ENCODE measurements at regions not wholly inside any gene's neighbourhood (a gene's known extent, or its start where the extent isn't known, plus 50 kb on each side); places are given as distances from the start of the nearest gene placed in this dataset.

DNA sequence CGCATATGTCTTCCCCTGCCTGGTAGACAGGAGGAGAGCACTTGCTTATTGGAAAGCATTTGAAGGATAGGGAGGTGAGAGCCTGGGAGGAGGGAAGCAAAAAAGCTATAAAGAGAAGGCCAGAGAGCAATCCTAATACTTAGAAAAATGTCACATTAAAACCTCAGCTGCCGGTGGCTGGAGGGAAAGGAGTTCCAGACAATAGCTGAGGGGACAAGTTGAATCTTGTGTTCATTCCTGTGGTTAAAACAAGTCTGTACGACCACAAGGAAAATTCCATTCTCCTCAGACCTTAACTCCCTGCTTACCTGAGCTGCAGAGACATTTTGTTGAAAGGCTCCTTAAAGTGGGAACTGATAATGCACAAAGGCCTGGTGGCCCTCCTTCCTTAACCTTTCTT lies 218.8 kb upstream of the CAMK1G start:
- no peak for DNase-seq

DNA sequence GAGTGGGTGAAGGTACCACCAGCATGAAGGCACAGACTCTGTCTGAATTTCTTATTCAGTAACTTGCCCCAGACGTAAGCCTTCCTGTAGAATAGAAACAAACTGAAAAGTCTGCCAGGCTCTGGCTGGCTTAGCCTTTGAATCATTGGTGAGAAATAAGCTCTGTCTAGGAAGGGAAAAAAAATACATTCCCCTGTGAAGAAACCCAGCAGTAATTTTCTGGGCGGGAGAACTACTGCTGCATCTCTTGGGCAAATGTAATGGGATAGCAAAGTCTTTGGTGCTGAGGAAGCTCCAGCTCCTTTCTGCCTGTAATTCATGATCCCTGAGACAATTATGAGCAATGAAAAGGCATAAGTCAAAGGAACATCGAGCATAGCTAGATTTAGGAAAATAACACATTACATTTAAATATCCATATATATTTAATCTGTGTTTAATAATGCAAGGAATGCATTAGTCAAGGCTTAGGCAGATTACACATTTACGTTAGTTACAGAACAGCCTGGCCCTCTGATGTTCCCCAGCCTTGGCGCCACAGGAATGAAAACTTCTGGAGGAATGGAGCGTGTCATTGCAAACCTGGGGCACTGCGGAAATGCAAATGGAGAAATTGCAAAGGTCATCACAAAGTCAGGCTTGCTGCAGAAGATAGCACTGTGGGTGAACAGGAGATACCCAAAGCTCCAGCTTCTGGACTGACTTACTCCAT lies 216.3 kb upstream of the CAMK1G start:
- no peak for DNase-seq

GRCh38 chr1:209368864-209369598 lies 214.5 kb upstream of the CAMK1G start:
- no peak for DNase-seq

GRCh38 chr1:209370241-209370995 lies 213.1 kb upstream of the CAMK1G start:
- no peak for DNase-seq

DNA sequence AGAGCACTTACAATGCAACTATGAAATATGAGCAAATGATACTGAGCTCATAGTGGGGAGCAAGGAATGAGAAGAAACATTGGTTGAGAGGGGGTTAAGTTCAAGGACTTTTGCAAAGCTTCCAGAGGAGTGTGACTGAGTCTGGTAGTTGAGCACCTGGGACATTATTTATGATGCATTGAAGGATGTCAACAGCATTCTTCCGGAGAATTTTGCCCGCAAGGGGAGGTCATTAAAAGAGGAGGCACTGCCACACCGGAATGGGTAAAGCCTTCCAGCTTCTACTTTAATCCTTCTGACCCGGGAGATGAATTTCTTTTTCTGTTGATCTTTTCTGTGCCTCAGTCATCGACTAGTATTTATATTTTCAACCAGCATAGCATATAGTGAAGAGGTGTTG lies 208.4 kb upstream of the CAMK1G start:
- no peak for DNase-seq

GRCh38 chr1:209375671-209376365 lies 207.7 kb upstream of the CAMK1G start:
- no peak for DNase-seq

- DNase-seq: no peak
Measured at GRCh38 chr1:209376774-209377173, 206.7 kb upstream of the CAMK1G start.

DNA sequence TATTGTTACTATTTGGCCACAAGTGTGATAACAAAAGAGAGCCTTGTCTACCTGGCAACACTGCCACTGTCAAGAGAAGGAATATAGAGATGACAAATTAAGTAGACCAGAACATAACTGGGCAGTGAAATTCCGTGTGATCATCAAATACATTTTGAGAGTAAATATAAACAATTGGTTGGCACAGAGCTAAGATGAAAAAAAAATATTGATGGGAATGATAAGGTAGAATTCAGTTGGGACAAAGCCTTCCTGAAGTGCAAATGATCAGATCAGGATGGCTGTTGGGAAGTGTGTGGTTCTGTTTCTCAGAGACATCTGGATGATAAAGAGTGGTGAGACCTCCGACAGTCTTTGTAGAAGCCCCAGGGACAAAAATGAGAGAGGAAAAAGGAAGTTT lies 205.5 kb upstream of the CAMK1G start:
- no peak for DNase-seq

DNA sequence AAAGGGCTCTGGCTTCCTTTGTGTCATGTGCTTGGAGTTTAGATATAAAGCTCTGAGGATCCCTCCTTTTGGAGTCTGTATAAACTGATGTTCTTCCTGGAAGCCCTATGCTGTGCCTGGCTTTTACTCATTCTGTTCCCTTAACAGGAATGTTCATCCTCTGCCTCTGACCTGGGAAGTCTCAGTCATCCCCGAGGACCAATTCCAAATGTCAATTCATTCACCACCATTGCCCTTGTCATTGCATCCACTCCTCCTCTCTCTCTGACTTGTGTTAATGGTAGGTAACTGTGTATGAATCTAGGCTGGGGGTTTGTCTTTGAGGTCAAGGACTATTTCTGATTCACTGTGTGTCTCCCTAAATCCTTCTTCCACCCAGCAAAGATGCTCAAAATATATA lies 204.2 kb upstream of the CAMK1G start:
- DNase-seq: no peak

- no peak for DNase-seq
Measured at GRCh38 chr1:209380420-209380819, 203.1 kb upstream of the CAMK1G start.

DNA sequence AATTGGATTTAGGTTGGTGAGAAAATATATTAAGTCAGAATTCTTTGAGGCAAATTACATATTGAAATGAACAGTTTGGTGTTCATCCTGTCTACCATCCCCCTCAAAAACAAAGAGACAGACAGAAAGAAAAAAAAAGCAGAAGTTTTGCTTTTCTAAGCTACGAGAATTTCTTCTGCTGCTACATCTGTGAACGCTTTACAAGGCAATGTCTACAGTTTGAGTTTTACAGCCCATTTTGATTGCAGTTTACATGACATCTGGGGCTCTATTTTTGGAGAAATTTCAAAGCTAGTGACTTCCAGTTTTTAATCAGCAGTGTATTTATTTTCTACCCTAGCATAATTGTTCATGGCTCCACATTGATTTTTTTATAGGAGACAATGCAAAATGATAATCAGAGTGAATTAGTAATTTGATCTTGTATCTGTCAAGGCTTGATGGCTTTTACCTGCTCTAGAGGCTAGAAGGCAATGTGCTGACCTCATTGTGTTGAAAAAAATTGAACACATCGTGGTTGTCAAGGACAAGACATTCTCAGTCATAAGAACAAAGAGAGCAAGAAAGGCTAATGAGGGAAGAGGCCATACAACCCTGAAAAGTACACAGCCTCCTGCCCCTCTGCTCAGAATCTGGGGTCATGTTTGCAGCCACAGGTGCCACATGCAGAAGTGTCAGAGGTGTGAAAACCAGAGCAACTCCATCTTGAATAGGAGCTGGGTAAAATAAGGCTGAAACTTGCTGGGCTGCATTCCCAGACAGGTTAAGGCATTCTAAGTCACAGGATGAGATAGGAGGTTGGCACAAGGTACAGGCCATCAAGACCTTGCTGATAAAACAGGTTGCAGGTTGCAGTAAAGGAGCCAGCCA lies 201.0 kb upstream of the CAMK1G start:
- no peak for DNase-seq

GRCh38 chr1:209383422-209383821 lies 200.1 kb upstream of the CAMK1G start:
- DNase-seq: no peak

GRCh38 chr1:209383907-209384709 lies 199.4 kb upstream of the CAMK1G start:
- DNase-seq: no peak

DNA sequence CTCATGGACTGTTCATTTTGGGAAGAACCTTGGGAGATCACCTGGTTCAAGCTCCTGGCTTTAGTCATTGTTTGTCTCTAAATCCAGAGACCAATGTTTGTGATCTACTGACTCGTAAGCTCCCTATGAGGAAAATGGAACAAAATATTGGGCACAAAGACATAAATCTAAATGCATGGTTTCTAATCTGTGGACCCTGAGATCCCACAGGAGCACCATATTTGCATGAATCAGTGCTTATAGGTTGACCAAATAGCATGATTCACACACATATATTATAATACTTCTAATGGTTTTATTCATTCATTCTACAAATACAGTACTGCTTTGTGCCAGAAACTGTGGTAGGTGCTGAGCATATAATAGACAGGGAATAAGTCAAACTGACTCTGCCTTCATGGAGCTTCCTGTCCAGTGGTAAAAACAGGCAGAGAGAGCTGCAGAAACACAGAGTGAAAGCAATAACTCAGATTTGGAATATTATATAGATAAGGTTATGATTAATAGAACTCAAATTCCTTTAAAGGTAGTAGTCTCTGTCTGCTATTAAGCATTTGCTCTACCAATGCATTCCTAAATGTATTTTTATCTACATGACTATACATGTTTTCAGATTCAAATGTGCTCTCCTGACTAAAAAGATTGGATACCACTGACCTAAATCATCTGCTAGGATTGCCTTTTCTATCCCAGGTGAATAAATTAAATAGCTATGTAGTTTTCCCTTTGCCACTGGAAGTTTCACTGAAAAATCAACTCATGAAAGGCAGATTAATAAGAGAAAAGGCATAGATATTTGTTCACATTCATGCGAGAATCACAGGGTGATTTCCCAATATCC lies 198.6 kb upstream of the CAMK1G start:
- no peak for DNase-seq

- no peak for DNase-seq
Measured at GRCh38 chr1:209386156-209386555, 197.4 kb upstream of the CAMK1G start.

- DNase-seq: no peak
Measured at GRCh38 chr1:209387271-209387968, 196.1 kb upstream of the CAMK1G start.

- DNase-seq: no peak
Measured at GRCh38 chr1:209387969-209388329, 195.6 kb upstream of the CAMK1G start.

DNA sequence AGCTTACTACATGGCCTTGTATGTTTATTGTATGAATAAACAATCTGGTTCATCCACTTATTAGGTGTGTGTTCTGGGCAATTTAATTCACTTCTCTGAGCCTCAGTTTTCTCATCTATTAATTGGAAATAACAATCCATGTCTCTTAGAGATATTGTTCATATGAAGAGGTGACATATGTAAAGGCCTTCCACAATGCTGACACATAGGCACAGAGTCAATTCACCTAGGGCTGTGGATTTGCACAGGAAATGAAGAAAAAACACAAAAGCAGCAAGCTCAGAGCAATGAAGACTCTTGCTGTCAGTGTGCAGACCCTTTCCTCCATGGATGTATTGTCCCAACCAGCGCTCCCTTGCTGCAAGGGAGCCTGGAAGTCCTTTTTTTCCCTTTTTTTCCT lies 195.2 kb upstream of the CAMK1G start:
- DNase-seq: no peak

GRCh38 chr1:209389258-209389657 lies 194.3 kb upstream of the CAMK1G start:
- no peak for DNase-seq

DNA sequence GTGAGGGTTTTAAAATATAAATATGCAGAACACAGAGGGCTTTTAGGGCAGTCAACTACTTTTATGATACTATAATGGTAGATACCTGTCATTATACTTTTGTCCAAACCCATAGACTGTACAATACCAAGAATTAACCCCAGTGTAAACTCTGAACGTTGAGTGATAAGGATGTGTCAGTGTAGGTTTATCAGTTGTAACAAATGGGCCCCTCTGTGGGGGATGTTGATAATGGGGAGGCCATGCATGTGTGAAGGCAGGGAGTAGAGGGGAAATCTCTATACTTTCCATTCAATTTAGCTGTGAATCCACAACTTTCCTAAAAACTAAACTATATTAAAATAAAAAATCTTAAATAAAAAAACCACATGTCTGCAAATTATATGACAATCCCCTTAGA lies 193.5 kb upstream of the CAMK1G start:
- no peak for DNase-seq
